HUES48 (cell line): ENCODE measurements at regions not wholly inside any gene's neighbourhood (a gene's known extent, or its start where the extent isn't known, plus 50 kb on each side); places are given as distances from the start of the nearest gene placed in this dataset.
"Not testable (repeated sequence)": the region's sequence is repeated elsewhere in the genome, so short reads cannot be mapped to it uniquely, and the experiment has no call there.

Experiments used
- H3K27ac ChIP-seq: one replicate; pipeline ENCODE4 v1.7.0; 2013; ENCODE audit warnings: low read depth, low read length, inconsistent platforms
- H3K27me3 ChIP-seq: 2 replicates; pipeline ENCODE4 v1.6.1; 2013; ENCODE audit warnings: mild to moderate bottlenecking, low read length; ENCODE audit not compliant: control insufficient read depth, insufficient read depth
- H3K36me3 ChIP-seq: 2 replicates; pipeline ENCODE4 v1.6.1; 2013; ENCODE audit warnings: low read length; ENCODE audit not compliant: control insufficient read depth, insufficient read depth
- H3K4me1 ChIP-seq: 2 replicates; pipeline ENCODE4 v1.6.1; 2013; ENCODE audit warnings: mild to moderate bottlenecking, low read length; ENCODE audit not compliant: control insufficient read depth, insufficient read depth
- H3K4me3 ChIP-seq: 2 replicates; pipeline ENCODE4 v1.5.1; 2013; ENCODE audit warnings: mild to moderate bottlenecking, low read depth, low read length
- H3K9ac ChIP-seq: 2 replicates; pipeline ENCODE4 v1.6.1; 2013; ENCODE audit warnings: mild to moderate bottlenecking, low read depth, low read length, moderate library complexity
- H3K9me3 ChIP-seq: 2 replicates; pipeline ENCODE4 v1.6.1; 2013; ENCODE audit warnings: low read length; ENCODE audit not compliant: control insufficient read depth, insufficient read depth

- Histone ChIP-seq H3K27me3 (no peaks in the 10 kb centered on the region), H3K4me3 (no peak overlapping the region), H3K36me3 (no peaks in the 10 kb centered on the region), H3K27ac (no peak overlapping the region), H3K9ac (no peak overlapping the region), H3K9me3 (no peaks in the 10 kb centered on the region), H3K4me1 (no peaks in the 10 kb centered on the region)
Measured at GRCh38 chr7:91596287-91596686, 284.2 kb downstream of the MTERF1 start.

GRCh38 chr7:91598791-91599190, 281.7 kb downstream of the MTERF1 start:
- no peaks in the 10 kb centered on the region for H3K36me3 ChIP-seq
- H3K9ac ChIP-seq: no peak overlapping the region
- H3K27me3 ChIP-seq: no peaks in the 10 kb centered on the region
- no peak overlapping the region for H3K4me3 ChIP-seq
- no peak overlapping the region for H3K27ac ChIP-seq
- no peaks in the 10 kb centered on the region for H3K9me3 ChIP-seq
- H3K4me1 ChIP-seq: peaks cover 4% of the 10 kb centered on the region

GRCh38 chr7:91600112-91600511, 280.4 kb downstream of the MTERF1 start:
- H3K9me3 ChIP-seq: no peaks in the 10 kb centered on the region
- no peaks in the 10 kb centered on the region for H3K36me3 ChIP-seq
- H3K9ac ChIP-seq: no peak overlapping the region
- H3K27me3 ChIP-seq: no peaks in the 10 kb centered on the region
- no peak overlapping the region for H3K4me3 ChIP-seq
- H3K27ac ChIP-seq: no peak overlapping the region
- H3K4me1 ChIP-seq: peaks cover 8% of the 10 kb centered on the region

GRCh38 chr7:91603707-91604106, 276.8 kb downstream of the MTERF1 start:
- Histone ChIP-seq H3K4me1 (peaks cover 8% of the 10 kb centered on the region), H3K9ac (no peak overlapping the region), H3K27ac (peak overlapping the region; percentile 28), H3K9me3 (no peaks in the 10 kb centered on the region), H3K36me3 (no peaks in the 10 kb centered on the region), H3K27me3 (no peaks in the 10 kb centered on the region), H3K4me3 (no peak overlapping the region)

- Histone ChIP-seq H3K9me3 (no peaks in the 10 kb centered on the region), H3K27ac (no peak overlapping the region), H3K4me1 (peaks cover 5% of the 10 kb centered on the region), H3K36me3 (no peaks in the 10 kb centered on the region), H3K9ac (no peak overlapping the region), H3K4me3 (no peak overlapping the region), H3K27me3 (no peaks in the 10 kb centered on the region)
Measured at GRCh38 chr7:91608606-91609005, 271.9 kb downstream of the MTERF1 start.

GRCh38 chr7:91609525-91609924, 271.0 kb downstream of the MTERF1 start:
- H3K27ac ChIP-seq: no peak overlapping the region
- H3K27me3 ChIP-seq: no peaks in the 10 kb centered on the region
- no peak overlapping the region for H3K9ac ChIP-seq
- H3K9me3 ChIP-seq: no peaks in the 10 kb centered on the region
- no peaks in the 10 kb centered on the region for H3K36me3 ChIP-seq
- H3K4me1 ChIP-seq: no peaks in the 10 kb centered on the region
- no peak overlapping the region for H3K4me3 ChIP-seq

- H3K36me3 ChIP-seq: no peaks in the 10 kb centered on the region
- H3K27ac ChIP-seq: no peak overlapping the region
- no peak overlapping the region for H3K9ac ChIP-seq
- H3K4me3 ChIP-seq: no peak overlapping the region
- H3K9me3 ChIP-seq: no peaks in the 10 kb centered on the region
- H3K4me1 ChIP-seq: no peaks in the 10 kb centered on the region
- no peaks in the 10 kb centered on the region for H3K27me3 ChIP-seq
Measured at GRCh38 chr7:91614431-91614830, 266.1 kb downstream of the MTERF1 start.

- H3K9ac ChIP-seq: no peak overlapping the region
- H3K4me1 ChIP-seq: no peaks in the 10 kb centered on the region
- no peaks in the 10 kb centered on the region for H3K27me3 ChIP-seq
- no peak overlapping the region for H3K4me3 ChIP-seq
- H3K9me3 ChIP-seq: no peaks in the 10 kb centered on the region
- H3K36me3 ChIP-seq: no peaks in the 10 kb centered on the region
- no peak overlapping the region for H3K27ac ChIP-seq
Measured at GRCh38 chr7:91618776-91619765, 261.4 kb downstream of the MTERF1 start.

GRCh38 chr7:91620827-91621226, 259.7 kb downstream of the MTERF1 start:
- Histone ChIP-seq H3K27me3 (no peaks in the 10 kb centered on the region), H3K4me3 (no peak overlapping the region), H3K9me3 (no peaks in the 10 kb centered on the region), H3K36me3 (no peaks in the 10 kb centered on the region), H3K9ac (no peak overlapping the region), H3K27ac (no peak overlapping the region), H3K4me1 (no peaks in the 10 kb centered on the region)

GRCh38 chr7:91627324-91627723, 253.2 kb downstream of the MTERF1 start:
- H3K36me3 ChIP-seq, H3K4me1 ChIP-seq, H3K9ac ChIP-seq, H3K9me3 ChIP-seq, H3K4me3 ChIP-seq, H3K27ac ChIP-seq, H3K27me3 ChIP-seq: not testable (repeated sequence)

GRCh38 chr7:91628742-91629141, 251.8 kb downstream of the MTERF1 start:
- no peak overlapping the region for H3K27ac ChIP-seq
- no peaks in the 10 kb centered on the region for H3K9me3 ChIP-seq
- H3K4me3 ChIP-seq: no peak overlapping the region

More at GRCh38 chr7:91628742-91629141, 251.8 kb downstream of the MTERF1 start:
- H3K27me3 ChIP-seq: no peaks in the 10 kb centered on the region
- H3K9ac ChIP-seq: no peak overlapping the region
- no peaks in the 10 kb centered on the region for H3K4me1 ChIP-seq
- no peaks in the 10 kb centered on the region for H3K36me3 ChIP-seq
